Neural cell (in vitro differentiated cells): ENCODE measurements at regions not wholly inside any gene's neighbourhood (a gene's known extent, or its start where the extent isn't known, plus 50 kb on each side); places are given as distances from the start of the nearest gene placed in this dataset.

Source experiments
- CTCF ChIP-seq: fragments of 450-650 bp; IDR thresholded peaks from 2 replicates; pipeline ENCODE4 v1.5.1; 2014; ENCODE audit warnings: antibody characterized with exemption, mild to moderate bottlenecking, moderate library complexity; ENCODE audit not compliant: poor library complexity, severe bottlenecking
- EP300 ChIP-seq: fragments of 450-650 bp; conservative IDR thresholded peaks from 2 replicates; pipeline ENCODE4 v1.6.1; 2014; ENCODE audit warnings: antibody characterized with exemption, mild to moderate bottlenecking, moderate library complexity; ENCODE audit not compliant: poor library complexity, severe bottlenecking
- POLR2AphosphoS5 ChIP-seq: IDR thresholded peaks from 2 replicates; pipeline ENCODE4 v1.6.1; 2012
- TAF1 ChIP-seq: IDR thresholded peaks from 2 replicates; pipeline ENCODE4 v1.6.1; 2012; ENCODE audit warnings: low read depth

GRCh38 chr3:72396899-72397298 lies 451.3 kb downstream of the SHQ1 start:
- TF ChIP-seq CTCF = no peak
- no peak for TF ChIP-seq EP300
- TF ChIP-seq POLR2AphosphoS5 = no peak
- no peak for TF ChIP-seq TAF1
